Retinal pigment epithelial cell (primary cell): ENCODE measurements at regions not wholly inside any gene's neighbourhood (a gene's known extent, or its start where the extent isn't known, plus 50 kb on each side); places are given as distances from the start of the nearest gene placed in this dataset.

Experiments
- DNase-seq: peaks from one replicate; pipeline ENCODE4 v3.0.0-alpha.2; 2010; ENCODE audit warnings: low read depth
- H3K4me3 ChIP-seq: 2 replicates; pipeline ENCODE4 v1.5.1; 2011; ENCODE audit warnings: mild to moderate bottlenecking, low read length, control low read depth, moderate library complexity
- CTCF ChIP-seq: conservative IDR thresholded peaks from 2 replicates; pipeline ENCODE4 v1.5.1; 2011; ENCODE audit warnings: low read depth, low read length, control low read depth, inconsistent platforms

GRCh38 chr2:100212850-100213249, 70.5 kb upstream of the AFF3 start:
- no peak overlapping the region for H3K4me3 ChIP-seq
- TF ChIP-seq CTCF, result no peak
- DNase-seq, result no peak

- no peak for DNase-seq
- TF ChIP-seq CTCF, result no peak
- no peak overlapping the region for H3K4me3 ChIP-seq
Observed at GRCh38 chr2:100211521-100211920, 69.1 kb upstream of the AFF3 start.

GRCh38 chr2:100208141-100208770, 65.9 kb upstream of the AFF3 start:
- H3K4me3 ChIP-seq, result no peak overlapping the region
- TF ChIP-seq CTCF, result no peak
- no peak for DNase-seq

GRCh38 chr2:100207411-100207885, 65.1 kb upstream of the AFF3 start:
- DNase-seq, result no peak
- no peak overlapping the region for H3K4me3 ChIP-seq
- TF ChIP-seq CTCF, result no peak

GRCh38 chr2:100206731-100207255, 64.4 kb upstream of the AFF3 start:
- no peak overlapping the region for H3K4me3 ChIP-seq
- TF ChIP-seq CTCF, result no peak
- DNase-seq, result no peak

- DNase-seq, result no peak
- H3K4me3 ChIP-seq, result no peak overlapping the region
- no peak for TF ChIP-seq CTCF
Observed at GRCh38 chr2:100205174-100205573, 62.8 kb upstream of the AFF3 start.

GRCh38 chr2:100202567-100202966, 60.2 kb upstream of the AFF3 start:
- H3K4me3 ChIP-seq, result no peak overlapping the region
- no peak for DNase-seq
- no peak for TF ChIP-seq CTCF
